OCI-LY1 (cell line): ENCODE measurements at regions not wholly inside any gene's neighbourhood (a gene's known extent, or its start where the extent isn't known, plus 50 kb on each side); places are given as distances from the start of the nearest gene placed in this dataset.

ENCODE experiments used
- H2AFZ ChIP-seq: fragments of 200-600 bp; sonication (generic), shearing (Covaris generic); 2 replicates; pipeline ENCODE4 v1.6.0; 2014; ENCODE audit warnings: antibody characterized with exemption, mild to moderate bottlenecking, low read length
- H3F3A ChIP-seq: fragments of 200-600 bp; sonication (generic), shearing (Covaris generic); 2 replicates; pipeline ENCODE4 v1.6.0; 2014; ENCODE audit warnings: mild to moderate bottlenecking, antibody characterized with exemption, low read length, moderate library complexity; ENCODE audit not compliant: insufficient read depth
- H3K27ac ChIP-seq: fragments of 200-600 bp; sonication (generic); 2 replicates; pipeline ENCODE4 v1.5.1; 2014; ENCODE audit warnings: low read length, mixed run types, mild to moderate bottlenecking, low read depth; ENCODE audit not compliant: poor library complexity, severe bottlenecking
- H3K27me3 ChIP-seq: fragments of 200-600 bp; sonication (generic); 2 replicates; pipeline ENCODE4 v1.6.0; 2014; ENCODE audit warnings: antibody characterized with exemption, mild to moderate bottlenecking, low read length, moderate library complexity; ENCODE audit not compliant: insufficient read depth
- H3K36me3 ChIP-seq: fragments of 200-600 bp; sonication (generic); 2 replicates; pipeline ENCODE4 v1.6.1; 2014; ENCODE audit warnings: mild to moderate bottlenecking, antibody characterized with exemption, low read length, moderate library complexity, mixed read lengths; ENCODE audit not compliant: insufficient read depth
- H3K4me1 ChIP-seq: fragments of 200-600 bp; sonication (generic); 2 replicates; pipeline ENCODE4 v1.5.1; 2014; ENCODE audit warnings: mild to moderate bottlenecking, low read length, moderate library complexity; ENCODE audit not compliant: insufficient read depth, severe bottlenecking
- H3K4me2 ChIP-seq: fragments of 200-600 bp; sonication (generic), shearing (Covaris generic); 2 replicates; pipeline ENCODE4 v1.6.1; 2014; ENCODE audit warnings: low read length
- H3K4me3 ChIP-seq: fragments of 200-600 bp; sonication (generic); 2 replicates; pipeline ENCODE4 v1.5.1; 2014; ENCODE audit warnings: low read length, low read depth, mild to moderate bottlenecking, mixed read lengths; ENCODE audit not compliant: poor library complexity, severe bottlenecking
- H3K79me2 ChIP-seq: fragments of 200-600 bp; shearing (Covaris generic); 2 replicates; pipeline ENCODE4 v1.6.1; 2016; ENCODE audit warnings: mixed run types, low read length, mixed read lengths; ENCODE audit not compliant: insufficient read depth
- H3K9ac ChIP-seq: fragments of 200-600 bp; sonication (generic), shearing (Covaris generic); 2 replicates; pipeline ENCODE4 v1.6.1; 2014; ENCODE audit warnings: mild to moderate bottlenecking, low read length, mixed read lengths
- H3K9me2 ChIP-seq: fragments of 200-600 bp; sonication (generic), shearing (Covaris generic); 2 replicates; pipeline ENCODE4 v1.6.1; 2014; ENCODE audit warnings: low read depth, mild to moderate bottlenecking, low read length, mixed read lengths
- H3K9me3 ChIP-seq: fragments of 200-600 bp; shearing (Covaris generic); 2 replicates; pipeline ENCODE4 v1.6.1; 2014; ENCODE audit warnings: low read length, mixed read lengths
- H4K20me1 ChIP-seq: fragments of 200-600 bp; sonication (generic), shearing (Covaris generic); 2 replicates; pipeline ENCODE4 v1.6.0; 2016; ENCODE audit warnings: mild to moderate bottlenecking, low read length; ENCODE audit not compliant: insufficient read depth
- EZH2 ChIP-seq: fragments of 200-600 bp; sonication (generic), shearing (Covaris generic); IDR thresholded peaks from 2 replicates; pipeline ENCODE4 v1.8.0; 2017; ENCODE audit warnings: borderline replicate concordance, mixed run types, mild to moderate bottlenecking, antibody characterized with exemption, low read length, moderate library complexity, mixed read lengths
- TF ChIP-seq, protein P1 (sequence below): fragments of 200-600 bp; sonication (generic), shearing (Covaris generic); IDR thresholded peaks from 2 replicates; pipeline ENCODE4 v1.5.1; 2017; ENCODE audit warnings: mild to moderate bottlenecking, antibody characterized with exemption, low read length, moderate library complexity, mixed read lengths

DNA sequence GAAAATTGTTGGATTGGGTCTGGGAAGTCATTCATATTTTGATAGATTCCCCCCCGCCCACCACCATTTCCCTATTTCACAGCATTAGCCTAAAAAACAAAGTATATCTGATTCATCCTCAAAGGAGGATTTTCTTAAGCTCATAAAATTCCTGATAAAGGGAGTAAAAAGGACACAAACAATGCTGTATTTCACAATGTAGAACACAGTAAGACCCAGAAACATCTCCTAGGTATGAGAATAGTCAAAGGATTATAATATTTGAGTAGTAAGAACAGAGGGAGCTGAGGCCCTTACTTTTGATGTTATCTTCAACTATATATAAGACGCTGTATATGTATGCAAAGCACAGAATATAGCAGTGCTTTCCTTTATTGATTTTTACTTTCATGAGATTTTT is 225.3 kb downstream of the TGFB2 start:
- H2AFZ ChIP-seq: no peak overlapping the region
- H3F3A ChIP-seq: no peaks in the 10 kb centered on the region
- H3K27me3 ChIP-seq: no peaks in the 10 kb centered on the region
- no peaks in the 10 kb centered on the region for H3K9me3 ChIP-seq
- no peaks in the 10 kb centered on the region for H3K36me3 ChIP-seq
- no peak for TF ChIP-seq EZH2
- TF ChIP-seq, protein P1, sequence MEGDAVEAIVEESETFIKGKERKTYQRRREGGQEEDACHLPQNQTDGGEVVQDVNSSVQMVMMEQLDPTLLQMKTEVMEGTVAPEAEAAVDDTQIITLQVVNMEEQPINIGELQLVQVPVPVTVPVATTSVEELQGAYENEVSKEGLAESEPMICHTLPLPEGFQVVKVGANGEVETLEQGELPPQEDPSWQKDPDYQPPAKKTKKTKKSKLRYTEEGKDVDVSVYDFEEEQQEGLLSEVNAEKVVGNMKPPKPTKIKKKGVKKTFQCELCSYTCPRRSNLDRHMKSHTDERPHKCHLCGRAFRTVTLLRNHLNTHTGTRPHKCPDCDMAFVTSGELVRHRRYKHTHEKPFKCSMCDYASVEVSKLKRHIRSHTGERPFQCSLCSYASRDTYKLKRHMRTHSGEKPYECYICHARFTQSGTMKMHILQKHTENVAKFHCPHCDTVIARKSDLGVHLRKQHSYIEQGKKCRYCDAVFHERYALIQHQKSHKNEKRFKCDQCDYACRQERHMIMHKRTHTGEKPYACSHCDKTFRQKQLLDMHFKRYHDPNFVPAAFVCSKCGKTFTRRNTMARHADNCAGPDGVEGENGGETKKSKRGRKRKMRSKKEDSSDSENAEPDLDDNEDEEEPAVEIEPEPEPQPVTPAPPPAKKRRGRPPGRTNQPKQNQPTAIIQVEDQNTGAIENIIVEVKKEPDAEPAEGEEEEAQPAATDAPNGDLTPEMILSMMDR: no peak
- H3K79me2 ChIP-seq: no peaks in the 10 kb centered on the region
- no peak overlapping the region for H3K9ac ChIP-seq
- H4K20me1 ChIP-seq: no peaks in the 10 kb centered on the region
- no peak overlapping the region for H3K4me2 ChIP-seq
- no peaks in the 10 kb centered on the region for H3K4me1 ChIP-seq
- no peaks in the 10 kb centered on the region for H3K9me2 ChIP-seq
- no peak overlapping the region for H3K4me3 ChIP-seq
- H3K27ac ChIP-seq: no peak overlapping the region

DNA sequence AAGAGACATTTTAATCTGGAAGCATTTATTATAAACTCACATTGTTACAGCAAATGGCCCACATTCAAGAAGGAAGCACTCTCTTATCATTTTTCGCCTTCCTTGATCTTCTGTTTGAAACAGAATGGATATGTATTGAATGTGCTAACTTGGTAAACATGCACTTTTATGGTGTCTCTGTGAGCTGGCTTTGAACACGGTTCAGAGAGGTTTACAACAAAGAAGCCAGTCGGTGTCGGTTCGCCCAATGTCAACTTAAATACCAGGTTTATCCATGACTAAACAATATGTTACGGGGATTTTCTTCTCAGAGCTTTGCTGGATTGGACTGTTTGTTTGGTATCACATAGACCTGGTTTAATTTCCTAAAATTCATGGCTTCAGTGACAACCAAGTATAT is 226.4 kb downstream of the TGFB2 start:
- Histone ChIP-seq H3K36me3 (no peaks in the 10 kb centered on the region), H3K27ac (no peak overlapping the region), H3K79me2 (no peaks in the 10 kb centered on the region), H3K4me3 (no peak overlapping the region), H2AFZ (no peak overlapping the region), H3K9me2 (no peaks in the 10 kb centered on the region), H3K4me1 (no peaks in the 10 kb centered on the region), H3K27me3 (no peaks in the 10 kb centered on the region), H3K4me2 (no peak overlapping the region), H3K9ac (no peak overlapping the region), H4K20me1 (no peaks in the 10 kb centered on the region), H3F3A (no peaks in the 10 kb centered on the region), H3K9me3 (no peaks in the 10 kb centered on the region)
- TF ChIP-seq, protein P1: no peak
- no peak for TF ChIP-seq EZH2

DNA sequence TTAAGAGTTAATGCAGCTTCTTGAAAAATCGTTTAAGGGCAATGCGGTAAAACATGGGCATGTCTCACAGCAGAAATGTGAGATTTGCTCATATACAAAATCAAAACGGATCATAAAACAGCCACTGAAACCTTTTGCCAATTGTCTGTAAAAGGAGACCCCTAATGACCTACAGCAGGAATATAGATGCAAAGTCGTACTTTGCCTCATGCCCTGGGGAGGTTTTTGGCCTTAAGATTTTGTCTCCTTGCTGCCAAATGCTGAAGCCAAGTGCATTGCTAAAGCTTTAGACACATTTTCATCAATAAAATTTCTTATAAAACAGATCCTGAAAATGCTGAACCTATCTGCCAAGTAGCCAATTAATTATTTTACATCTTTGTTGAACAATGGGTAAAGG is 226.9 kb downstream of the TGFB2 start:
- TF ChIP-seq, protein P1: no peak
- no peak for TF ChIP-seq EZH2
- Histone ChIP-seq H3K36me3 (no peaks in the 10 kb centered on the region), H3K27me3 (no peaks in the 10 kb centered on the region), H3K79me2 (no peaks in the 10 kb centered on the region), H4K20me1 (no peaks in the 10 kb centered on the region), H3K4me3 (no peak overlapping the region), H3K27ac (no peak overlapping the region), H3F3A (no peaks in the 10 kb centered on the region), H3K9ac (no peak overlapping the region), H3K4me2 (no peak overlapping the region), H3K9me2 (no peaks in the 10 kb centered on the region), H2AFZ (no peak overlapping the region), H3K4me1 (no peaks in the 10 kb centered on the region), H3K9me3 (no peaks in the 10 kb centered on the region)
